HG03025 (cell line): ENCODE measurements at regions not wholly inside any gene's neighbourhood (a gene's known extent, or its start where the extent isn't known, plus 50 kb on each side); places are given as distances from the start of the nearest gene placed in this dataset.
"Not testable (repeated sequence)": the region's sequence is repeated elsewhere in the genome, so short reads cannot be mapped to it uniquely, and the experiment has no call there.

Experiments used
- ATAC-seq: cut with Tn5 transposase; IDR thresholded peaks from one replicate; pipeline ENCODE4 v1.9.1; 2021; ENCODE audit warnings: mild to moderate bottlenecking, moderate library complexity; ENCODE audit not compliant: unreplicated experiment, low FRiP score

- no peak for ATAC-seq
These were observed 237.9 kb downstream of the EMX2 start for GRCh38 chr10:117780411-117780810.

GRCh38 chr10:117781216-117781831 lies 238.8 kb downstream of the EMX2 start:
- no peak for ATAC-seq

- no peak for ATAC-seq
These were observed 239.7 kb downstream of the EMX2 start for GRCh38 chr10:117782276-117782675.

- ATAC-seq, result no peak
These were observed 241.3 kb downstream of the EMX2 start for GRCh38 chr10:117783698-117784395.

- ATAC-seq, result no peak
These were observed 242.2 kb downstream of the EMX2 start for GRCh38 chr10:117784776-117785175.

GRCh38 chr10:117788911-117789310 lies 246.4 kb downstream of the EMX2 start:
- ATAC-seq, result no peak

GRCh38 chr10:117790179-117790578 lies 247.6 kb downstream of the EMX2 start:
- no peak for ATAC-seq

GRCh38 chr10:117790621-117791020 lies 248.1 kb downstream of the EMX2 start:
- no peak for ATAC-seq

- ATAC-seq, result no peak
These were observed 249.7 kb downstream of the EMX2 start for GRCh38 chr10:117792214-117792613.

GRCh38 chr10:117796130-117796745 lies 250.5 kb downstream of the RAB11FIP2 start:
- ATAC-seq, result no peak

GRCh38 chr10:117797296-117797695 lies 249.4 kb downstream of the RAB11FIP2 start:
- ATAC-seq, result no peak

- ATAC-seq, result no peak
These were observed 245.1 kb downstream of the RAB11FIP2 start for GRCh38 chr10:117801691-117802090.

- ATAC-seq, result no peak
These were observed 242.2 kb downstream of the RAB11FIP2 start for GRCh38 chr10:117804470-117805011.

GRCh38 chr10:117805139-117805538 lies 241.6 kb downstream of the RAB11FIP2 start:
- ATAC-seq, result no peak

GRCh38 chr10:117807441-117807840 lies 239.3 kb downstream of the RAB11FIP2 start:
- ATAC-seq, result no peak

- ATAC-seq, result not testable (repeated sequence)
These were observed 230.9 kb downstream of the RAB11FIP2 start for GRCh38 chr10:117815816-117816215.

- ATAC-seq, result no peak
These were observed 229.6 kb downstream of the RAB11FIP2 start for GRCh38 chr10:117817116-117817515.

GRCh38 chr10:117818721-117819120 lies 228.0 kb downstream of the RAB11FIP2 start:
- ATAC-seq, result no peak

GRCh38 chr10:117819304-117819703 lies 227.4 kb downstream of the RAB11FIP2 start:
- ATAC-seq, result no peak

- no peak for ATAC-seq
These were observed 222.8 kb downstream of the RAB11FIP2 start for GRCh38 chr10:117823980-117824379.

GRCh38 chr10:117830205-117830604 lies 216.5 kb downstream of the RAB11FIP2 start:
- no peak for ATAC-seq
